Lower lobe of right lung (tissue), 2 donors: ENCODE measurements at regions not wholly inside any gene's neighbourhood (a gene's known extent, or its start where the extent isn't known, plus 50 kb on each side); places are given as distances from the start of the nearest gene placed in this dataset. TPM values are rescaled to one million over a fixed set of nuclear protein-coding genes. Genes with fewer than 3 reads are reported as not detected.
"Not testable (repeated sequence)": the region's sequence is repeated elsewhere in the genome, so short reads cannot be mapped to it uniquely, and the experiment has no call there.

ENCODE experiments used
- ATAC-seq, 2 donors: fragments of 200-7000 bp; cut with Tn5 transposase; one replicate each; pipeline ENCODE4 v1.9.1; 2020 to 2022; ENCODE audit warnings: mild to moderate bottlenecking in 2 of 2, moderate library complexity in 2 of 2
- DNase-seq: peaks from one replicate; pipeline ENCODE4 v3.0.0-alpha.2; 2020
- H3K27ac ChIP-seq: fragments of 200-600 bp; one replicate; pipeline ENCODE4 v1.8.0; 2022
- H3K27me3 ChIP-seq: fragments of 200-600 bp; one replicate; pipeline ENCODE4 v1.8.0; 2022; ENCODE audit warnings: low read depth
- H3K36me3 ChIP-seq: fragments of 200-600 bp; one replicate; pipeline ENCODE4 v1.8.0; 2022; ENCODE audit warnings: mild to moderate bottlenecking
- H3K4me1 ChIP-seq: fragments of 200-600 bp; one replicate; pipeline ENCODE4 v1.8.0; 2022
- H3K4me3 ChIP-seq: fragments of 200-600 bp; one replicate; pipeline ENCODE4 v1.8.0; 2022; ENCODE audit warnings: mild to moderate bottlenecking
- H3K9me3 ChIP-seq: fragments of 200-600 bp; one replicate; pipeline ENCODE4 v1.8.0; 2022
- intact Hi-C: fragments of 100-400 bp; cut with DNase I; formaldehyde crosslinking; loops from one replicate; pipeline ENCODE4 v1.11.0; 2022
- microRNA-seq: library from miRNA; unstranded; fragments of <30 nt; microRNA quantifications from one replicate; pipeline ENCODE4 v1.2.0, GENCODE V29; 2020; ENCODE audit warnings: borderline number of aligned reads
- TF ChIP-seq, protein P1 (sequence below): fragments of 200-600 bp; IDR thresholded peaks from one replicate; pipeline ENCODE4 v1.8.0; 2022; ENCODE audit warnings: antibody characterized with exemption, mild to moderate bottlenecking
- donor health status: DM: no; HTN: yes; CAD: no; lungs with severe emphysema.

DNA sequence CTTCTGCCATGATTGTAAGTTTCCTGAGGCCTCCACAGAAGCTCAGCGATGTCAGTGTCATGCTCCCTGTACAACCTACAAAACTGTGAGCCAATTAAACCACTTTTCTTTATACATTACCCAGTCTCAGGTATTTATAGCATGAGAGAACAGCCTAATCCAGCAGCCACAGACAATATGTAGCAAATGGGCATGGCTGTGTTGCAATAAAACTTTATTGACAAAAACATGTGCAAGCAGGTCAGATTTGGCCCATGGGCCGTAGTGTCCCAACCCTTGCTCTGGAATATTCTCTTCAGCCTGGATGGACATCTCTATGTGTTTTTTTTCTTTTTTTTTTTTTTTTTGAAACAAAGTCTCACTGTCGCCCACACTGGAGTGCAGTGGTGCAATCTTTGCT lies 60.9 kb upstream of the EEF2KMT start:
- Histone ChIP-seq H3K4me3 (no peak overlapping the region), H3K36me3 (no peaks in the 10 kb centered on the region), H3K4me1 (no peaks in the 10 kb centered on the region), H3K27me3 (no peaks in the 10 kb centered on the region), H3K9me3 (no peaks in the 10 kb centered on the region), H3K27ac (no peak overlapping the region)
- intact Hi-C loops = no loop called here
- DNase-seq (no peak), ATAC-seq (no peak)
- TF ChIP-seq, protein P1, sequence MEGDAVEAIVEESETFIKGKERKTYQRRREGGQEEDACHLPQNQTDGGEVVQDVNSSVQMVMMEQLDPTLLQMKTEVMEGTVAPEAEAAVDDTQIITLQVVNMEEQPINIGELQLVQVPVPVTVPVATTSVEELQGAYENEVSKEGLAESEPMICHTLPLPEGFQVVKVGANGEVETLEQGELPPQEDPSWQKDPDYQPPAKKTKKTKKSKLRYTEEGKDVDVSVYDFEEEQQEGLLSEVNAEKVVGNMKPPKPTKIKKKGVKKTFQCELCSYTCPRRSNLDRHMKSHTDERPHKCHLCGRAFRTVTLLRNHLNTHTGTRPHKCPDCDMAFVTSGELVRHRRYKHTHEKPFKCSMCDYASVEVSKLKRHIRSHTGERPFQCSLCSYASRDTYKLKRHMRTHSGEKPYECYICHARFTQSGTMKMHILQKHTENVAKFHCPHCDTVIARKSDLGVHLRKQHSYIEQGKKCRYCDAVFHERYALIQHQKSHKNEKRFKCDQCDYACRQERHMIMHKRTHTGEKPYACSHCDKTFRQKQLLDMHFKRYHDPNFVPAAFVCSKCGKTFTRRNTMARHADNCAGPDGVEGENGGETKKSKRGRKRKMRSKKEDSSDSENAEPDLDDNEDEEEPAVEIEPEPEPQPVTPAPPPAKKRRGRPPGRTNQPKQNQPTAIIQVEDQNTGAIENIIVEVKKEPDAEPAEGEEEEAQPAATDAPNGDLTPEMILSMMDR = no peak

DNA sequence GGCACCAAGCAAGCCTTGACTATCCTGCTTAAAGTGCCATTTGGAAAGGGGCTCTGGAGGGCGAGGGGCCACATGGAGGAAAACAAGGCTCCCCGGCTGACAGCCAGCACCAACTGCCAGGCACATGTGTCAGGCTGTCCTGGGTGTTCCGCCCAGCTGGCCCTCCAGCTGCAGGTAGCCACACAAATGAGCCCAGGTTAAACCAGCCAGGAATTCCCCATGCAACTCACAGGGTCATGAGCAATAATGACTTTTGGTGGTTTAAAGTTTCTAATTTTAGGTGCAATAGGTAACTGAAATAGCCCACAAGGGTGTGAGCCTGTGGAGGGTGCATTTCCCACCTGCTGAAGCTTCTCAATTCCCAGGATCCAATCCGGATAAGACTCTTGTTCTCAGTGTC lies 58.9 kb upstream of the EEF2KMT start:
- H3K9me3 ChIP-seq, intact Hi-C loops, H3K36me3 ChIP-seq, H3K27ac ChIP-seq, H3K27me3 ChIP-seq, ATAC-seq, DNase-seq, H3K4me1 ChIP-seq, H3K4me3 ChIP-seq: not testable (repeated sequence)

DNA sequence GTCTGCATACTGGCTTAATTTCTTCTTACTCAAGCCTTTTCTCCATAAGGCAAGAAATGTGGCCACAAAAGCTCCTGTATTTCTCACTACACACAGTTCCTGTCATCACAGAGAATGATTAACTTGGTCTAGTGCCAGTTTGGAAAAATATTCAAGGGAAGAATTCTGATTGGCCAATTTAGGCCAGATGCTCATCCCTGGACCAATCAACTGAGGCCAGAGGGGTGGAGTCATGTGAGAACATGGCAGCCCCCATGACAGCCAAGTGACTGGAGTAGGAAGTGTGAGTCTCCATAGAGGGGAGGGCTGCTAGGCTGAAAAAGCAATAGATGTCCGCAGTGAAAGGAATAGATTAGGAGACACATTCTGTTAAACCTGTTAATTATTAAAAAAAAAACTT lies 56.4 kb upstream of the EEF2KMT start:
- DNase-seq, H3K9me3 ChIP-seq, H3K4me1 ChIP-seq, ATAC-seq, H3K4me3 ChIP-seq, H3K36me3 ChIP-seq, H3K27me3 ChIP-seq, H3K27ac ChIP-seq, intact Hi-C loops: not testable (repeated sequence)

DNA sequence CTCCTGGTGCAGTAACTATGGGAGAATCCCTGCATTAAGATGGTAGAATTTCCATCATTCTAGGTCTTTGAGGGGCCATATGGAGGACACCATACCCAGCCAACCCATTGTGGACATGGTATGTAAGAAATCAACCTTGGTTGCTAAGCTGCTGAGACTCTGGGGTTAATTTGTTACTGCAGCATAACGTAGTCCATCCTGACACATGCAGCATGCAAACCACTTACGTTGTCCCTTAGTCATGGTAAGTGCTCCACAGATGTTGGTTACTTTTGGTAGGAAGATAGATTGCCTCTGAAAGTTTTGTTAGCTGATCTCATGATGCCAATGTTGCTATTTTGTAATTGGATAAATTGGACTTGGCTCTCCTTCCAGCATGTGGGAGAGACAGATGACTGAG lies 53.8 kb upstream of the EEF2KMT start:
- H3K27me3 ChIP-seq, H3K36me3 ChIP-seq, DNase-seq, H3K9me3 ChIP-seq, H3K4me1 ChIP-seq, H3K4me3 ChIP-seq, intact Hi-C loops, H3K27ac ChIP-seq, ATAC-seq: not testable (repeated sequence)

Small RNAs in the stretch of these regions (microRNA-seq; reads per million reads assigned to microRNA genes)
- gene MIR8065 = not detected
